Breast epithelium (tissue), 4 donors: ENCODE measurements at regions not wholly inside any gene's neighbourhood (a gene's known extent, or its start where the extent isn't known, plus 50 kb on each side); places are given as distances from the start of the nearest gene placed in this dataset.

Experiments
- DNase-seq, 2 donors: peaks; one replicate each; pipeline ENCODE4 v3.0.0-alpha.2; 2019; ENCODE audit warnings: low spot score in 2 of 2
- H3K27ac ChIP-seq, 2 donors: fragments of 200-600 bp; sonication (generic) in 1 of 2; one replicate each; pipeline ENCODE4 v1.5.1; 2016 to 2019; ENCODE audit warnings: mild to moderate bottlenecking in 1 of 2
- H3K27me3 ChIP-seq, 2 donors: fragments of 200-600 bp; sonication (generic) in 1 of 2; one replicate each; pipeline versions ENCODE4 v1.5.1 to v1.6.0; 2017 to 2019; ENCODE audit warnings: control low read depth in 1 of 2, mild to moderate bottlenecking in 1 of 2
- H3K36me3 ChIP-seq: fragments of 200-600 bp; one replicate; pipeline ENCODE4 v1.5.1; 2019
- H3K4me1 ChIP-seq, 2 donors: fragments of 200-600 bp; sonication (generic); one replicate each; pipeline ENCODE4 v1.5.1; 2016 to 2019; ENCODE audit warnings: control low read depth in 1 of 2
- H3K4me3 ChIP-seq, 3 donors: fragments of 200-600 bp; sonication (generic); 1 replicate in 2 of 3; 2 replicates in 1 of 3; pipeline ENCODE4 v1.5.1; 2016 to 2019; ENCODE audit warnings: mild to moderate bottlenecking in 3 of 3, moderate library complexity in 2 of 3
- H3K9me3 ChIP-seq, 2 donors: fragments of 200-600 bp; sonication (generic) in 1 of 2; one replicate each; pipeline ENCODE4 v1.5.1; 2016 to 2019; ENCODE audit warnings: control low read depth in 1 of 2
- POLR2A ChIP-seq: fragments of 450-650 bp; IDR thresholded peaks from one replicate; pipeline ENCODE4 v1.6.1; 2016; ENCODE audit warnings: antibody characterized with exemption, mild to moderate bottlenecking, moderate library complexity
- POLR2AphosphoS5 ChIP-seq, 3 donors: sonication (generic); formaldehyde crosslinking; IDR thresholded peaks; one replicate each; pipeline ENCODE4 v1.6.1; 2017; ENCODE audit warnings: antibody characterized with exemption in 3 of 3
- intact Hi-C: fragments of 100-400 bp; cut with DNase I; formaldehyde crosslinking; loops from one replicate; pipeline ENCODE4 v1.15.1; 2023; ENCODE audit warnings: low total_unique reads
- TF ChIP-seq, protein P1 (sequence below), 3 donors: fragments of 450-650 bp; IDR thresholded peaks; one replicate each; pipeline ENCODE4 v1.5.1; 2016 to 2017; ENCODE audit warnings: antibody characterized with exemption in 3 of 3, mild to moderate bottlenecking in 3 of 3, moderate library complexity in 3 of 3

DNA sequence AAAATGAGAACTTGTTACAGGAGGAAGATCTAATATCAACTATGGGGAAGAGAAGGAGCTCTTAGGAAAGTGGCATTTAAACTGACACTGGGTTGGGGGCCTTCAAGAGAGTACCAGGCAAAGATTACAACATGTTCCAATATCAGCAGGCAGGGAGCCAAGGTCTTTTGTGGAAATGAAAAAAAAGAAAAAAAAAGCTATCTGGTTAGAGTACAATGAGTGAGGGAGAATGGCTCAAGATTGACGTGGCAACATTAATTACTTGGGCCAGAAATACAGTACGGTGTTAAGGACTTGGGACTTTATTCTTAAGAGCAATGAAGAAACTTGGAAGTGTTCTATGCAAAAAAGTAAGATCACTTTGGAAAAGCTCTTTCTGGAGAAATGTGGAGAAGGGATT, 132.3 kb upstream of the CDK1 start:
- H3K27me3 ChIP-seq = no peaks in the 10 kb centered on the region
- H3K9me3 ChIP-seq = no peaks in the 10 kb centered on the region
- TF ChIP-seq POLR2AphosphoS5 (IDR thresholded peaks at IDR 0.05) (no peak), POLR2A (no peak)
- TF ChIP-seq, protein P1, sequence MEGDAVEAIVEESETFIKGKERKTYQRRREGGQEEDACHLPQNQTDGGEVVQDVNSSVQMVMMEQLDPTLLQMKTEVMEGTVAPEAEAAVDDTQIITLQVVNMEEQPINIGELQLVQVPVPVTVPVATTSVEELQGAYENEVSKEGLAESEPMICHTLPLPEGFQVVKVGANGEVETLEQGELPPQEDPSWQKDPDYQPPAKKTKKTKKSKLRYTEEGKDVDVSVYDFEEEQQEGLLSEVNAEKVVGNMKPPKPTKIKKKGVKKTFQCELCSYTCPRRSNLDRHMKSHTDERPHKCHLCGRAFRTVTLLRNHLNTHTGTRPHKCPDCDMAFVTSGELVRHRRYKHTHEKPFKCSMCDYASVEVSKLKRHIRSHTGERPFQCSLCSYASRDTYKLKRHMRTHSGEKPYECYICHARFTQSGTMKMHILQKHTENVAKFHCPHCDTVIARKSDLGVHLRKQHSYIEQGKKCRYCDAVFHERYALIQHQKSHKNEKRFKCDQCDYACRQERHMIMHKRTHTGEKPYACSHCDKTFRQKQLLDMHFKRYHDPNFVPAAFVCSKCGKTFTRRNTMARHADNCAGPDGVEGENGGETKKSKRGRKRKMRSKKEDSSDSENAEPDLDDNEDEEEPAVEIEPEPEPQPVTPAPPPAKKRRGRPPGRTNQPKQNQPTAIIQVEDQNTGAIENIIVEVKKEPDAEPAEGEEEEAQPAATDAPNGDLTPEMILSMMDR (IDR thresholded peaks at IDR 0.05) = no peak
- H3K4me3 ChIP-seq = no peak overlapping the region
- no peak for DNase-seq
- H3K27ac ChIP-seq = no peak overlapping the region
- H3K36me3 ChIP-seq = no peaks in the 10 kb centered on the region
- peaks cover 0 to 5% of the 10 kb centered on the region in 2 donors for H3K4me1 ChIP-seq
- intact Hi-C loops = no loop called here

DNA sequence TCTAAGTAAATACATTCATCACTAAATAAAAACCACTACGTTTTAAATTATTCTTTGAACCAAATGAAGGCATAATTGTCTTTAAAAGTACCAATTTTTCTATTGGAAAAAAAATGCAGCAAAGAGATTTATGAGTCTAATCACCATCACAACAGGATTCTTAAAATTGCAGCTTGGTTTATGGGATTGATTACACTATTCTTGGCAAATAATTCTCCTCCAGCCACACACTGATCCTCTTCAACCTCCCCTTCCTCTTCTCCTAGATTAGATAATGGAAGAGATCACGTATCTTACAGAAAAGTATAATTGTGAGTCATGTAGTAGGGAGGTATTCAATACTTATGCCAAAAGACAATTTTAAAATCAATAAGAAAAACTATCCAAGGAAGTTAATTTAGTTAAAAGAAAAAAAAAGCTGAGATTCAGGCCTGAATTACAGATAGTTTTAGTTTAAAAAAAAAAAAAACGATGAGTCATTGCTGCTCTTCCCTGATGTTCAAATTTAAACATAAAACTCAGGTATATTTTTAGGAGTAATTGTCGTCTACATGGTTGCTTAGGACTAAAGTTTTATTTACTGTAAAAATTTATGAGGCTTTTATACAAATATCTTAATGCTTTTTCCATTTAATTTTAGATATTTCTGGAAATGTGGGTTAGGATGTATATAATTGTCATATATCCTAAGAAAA, 133.7 kb upstream of the CDK1 start:
- Histone ChIP-seq H3K27ac (no peak overlapping the region), H3K36me3 (no peaks in the 10 kb centered on the region), H3K4me3 (no peak overlapping the region), H3K4me1 (peaks cover 0 to 5% of the 10 kb centered on the region in 2 donors), H3K9me3 (no peaks in the 10 kb centered on the region), H3K27me3 (no peaks in the 10 kb centered on the region)
- intact Hi-C loops = loop anchor here (5.0 kb wide), 1 partner anchor 353 kb away; no protein-coding TSS in a partner anchor
- DNase-seq = no peak
- TF ChIP-seq POLR2A = no peak

DNA sequence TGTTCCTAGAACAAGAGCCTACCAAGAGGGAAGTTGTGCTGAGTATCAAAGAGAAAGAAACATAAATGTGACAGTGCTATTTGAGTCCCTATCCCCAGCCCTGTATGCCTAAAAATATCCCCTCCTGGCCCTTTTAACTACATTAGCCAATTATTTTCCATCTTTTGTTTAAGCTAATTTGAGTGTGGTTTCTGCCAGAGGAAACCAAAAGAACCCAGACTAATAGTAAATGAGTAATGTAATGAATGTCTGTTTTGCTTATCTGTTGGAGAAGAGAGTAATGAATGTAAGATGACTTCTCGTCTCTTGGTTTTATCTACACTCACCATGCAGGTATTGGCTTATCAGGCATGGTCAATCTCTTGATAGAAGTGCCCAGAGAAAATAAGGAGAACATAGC, 134.4 kb upstream of the CDK1 start:
- intact Hi-C loops = loop anchor here (5.0 kb wide), 1 partner anchor 353 kb away; no protein-coding TSS in a partner anchor
- no peak for TF ChIP-seq POLR2A
- TF ChIP-seq POLR2AphosphoS5 (IDR thresholded peaks at IDR 0.05) = no peak
- TF ChIP-seq, protein P1 (IDR thresholded peaks at IDR 0.05) = no peak

DNA sequence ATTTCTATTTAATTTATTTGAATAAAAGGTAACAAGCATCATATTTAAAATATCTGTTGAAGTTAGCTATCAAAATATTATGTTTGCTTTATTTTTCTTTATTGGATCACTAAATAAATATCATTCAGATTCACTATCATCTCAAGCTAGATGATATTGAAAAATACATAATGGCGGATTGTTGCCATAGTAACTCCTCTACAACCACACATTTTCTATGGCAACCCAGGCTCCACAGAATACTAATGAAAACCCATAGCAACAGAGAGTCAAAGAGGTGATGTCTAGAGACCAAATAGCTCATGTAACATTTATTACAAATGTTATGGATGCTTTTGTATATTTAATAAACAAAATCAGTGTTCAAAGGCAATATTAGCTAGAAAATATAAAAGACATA, 148.9 kb upstream of the CDK1 start:
- intact Hi-C loops = no loop called here
- no peaks in the 10 kb centered on the region for H3K36me3 ChIP-seq
- no peaks in the 10 kb centered on the region for H3K9me3 ChIP-seq
- TF ChIP-seq, protein P1 (IDR thresholded peaks at IDR 0.05) = no peak
- TF ChIP-seq POLR2A (no peak), POLR2AphosphoS5 (IDR thresholded peaks at IDR 0.05) (no peak)
- H3K27ac ChIP-seq = no peak overlapping the region
- no peaks in the 10 kb centered on the region for H3K27me3 ChIP-seq
- no peaks in the 10 kb centered on the region for H3K4me1 ChIP-seq
- no peak for DNase-seq
- no peak overlapping the region for H3K4me3 ChIP-seq

More for the DNA sequence above, 134.4 kb upstream of the CDK1 start:
- no peak for DNase-seq
- Histone ChIP-seq H3K27me3 (no peaks in the 10 kb centered on the region), H3K27ac (no peak overlapping the region), H3K36me3 (no peaks in the 10 kb centered on the region), H3K9me3 (no peaks in the 10 kb centered on the region), H3K4me1 (peaks cover 0 to 5% of the 10 kb centered on the region in 2 donors), H3K4me3 (no peak overlapping the region)

DNA sequence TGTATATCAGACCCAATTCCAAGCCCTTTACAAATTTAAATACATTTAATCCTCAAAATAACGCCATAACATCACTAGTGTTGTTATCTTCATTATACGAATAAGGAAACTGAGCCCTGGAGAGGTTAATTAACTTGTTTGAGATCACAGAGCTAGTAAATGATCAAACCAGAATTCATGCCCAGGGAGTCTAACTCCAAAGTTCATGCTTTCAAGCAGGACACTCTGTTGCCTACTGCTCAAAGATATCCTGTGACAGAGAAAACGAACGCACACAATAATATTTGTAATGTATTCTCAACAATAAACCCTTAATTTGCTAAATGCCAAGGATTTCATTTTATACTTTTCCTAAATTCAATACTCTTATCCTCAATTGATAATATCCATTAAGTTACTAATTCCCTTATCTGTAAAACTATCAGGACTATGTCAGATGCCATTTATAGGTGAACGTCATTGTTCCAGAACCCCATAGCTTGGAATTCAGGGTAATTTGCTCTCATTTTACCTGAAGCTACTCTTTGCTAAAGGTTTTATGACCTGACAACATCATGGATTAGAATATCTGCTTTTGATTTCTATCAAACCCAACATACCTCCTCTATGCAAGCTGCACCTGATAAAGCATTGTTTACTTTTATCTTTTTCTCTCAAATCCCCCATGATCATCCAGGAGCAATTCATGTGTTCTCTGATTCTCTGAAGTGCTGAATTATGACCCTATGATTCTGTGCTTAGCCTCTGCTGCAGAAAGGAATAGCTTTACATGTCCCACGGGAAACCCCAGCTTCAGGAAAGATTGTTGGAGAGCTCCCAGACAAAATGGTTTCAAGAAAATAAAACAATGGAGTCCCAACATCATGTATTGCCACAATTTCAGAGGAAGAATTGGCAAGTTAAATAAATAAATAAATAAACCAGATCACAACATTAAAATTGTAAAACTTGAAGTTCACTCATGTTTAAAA, 150.2 kb upstream of the CDK1 start:
- Histone ChIP-seq H3K4me3 (no peak overlapping the region), H3K9me3 (no peaks in the 10 kb centered on the region), H3K36me3 (no peaks in the 10 kb centered on the region), H3K27ac (no peak overlapping the region), H3K27me3 (no peaks in the 10 kb centered on the region), H3K4me1 (no peaks in the 10 kb centered on the region)
- TF ChIP-seq POLR2AphosphoS5 (IDR thresholded peaks at IDR 0.05) = no peak
- TF ChIP-seq, protein P1 (IDR thresholded peaks at IDR 0.05) = no peak
- no peak for TF ChIP-seq POLR2A
- no peak for DNase-seq
- intact Hi-C loops = no loop called here
